H1 (cell line): ENCODE measurements at regions not wholly inside any gene's neighbourhood (a gene's known extent, or its start where the extent isn't known, plus 50 kb on each side); places are given as distances from the start of the nearest gene placed in this dataset.

ENCODE experiments used
- CTCF ChIA-PET: fragments of 300-600 bp; sonication (Branson Sonifier 250); formaldehyde crosslinking; loops from one replicate; lab custom pipeline; 2021; ENCODE audit not compliant: partially characterized antibody; lab: Charles Lee
- POLR2A ChIA-PET: fragments of 300-600 bp; sonication (Branson Sonifier 250); formaldehyde crosslinking; loops from one replicate; lab custom pipeline; 2021; ENCODE audit warnings: inconsistent platforms; ENCODE audit not compliant: partially characterized antibody; lab: Charles Lee
- DNase-seq, 2 experiments: peaks; one replicate each; pipeline versions ENCODE4 v3.0.0 to v3.0.0-alpha.2; 2010 to 2022; ENCODE audit warnings: low spot score in 2 of 2, low read depth in 1 of 2, mixed read lengths in 1 of 2
- FAIRE-seq: peaks from 2 replicates; lab custom pipeline; 2011; peaks lifted over from hg19 to GRCh38; lab: Jason Lieb, UNC
- H2AFZ ChIP-seq: 2 replicates; pipeline ENCODE4 v1.8.1; 2012; ENCODE audit warnings: low read length, inconsistent platforms
- H2AK5ac ChIP-seq: 2 replicates; pipeline ENCODE4 v1.6.1; 2013; ENCODE audit warnings: low read depth, low read length
- H2BK120ac ChIP-seq: replicated peaks from 2 replicates; pipeline ENCODE3; 2013; ENCODE audit warnings: low read depth, low read length, inconsistent platforms
- H2BK12ac ChIP-seq: 2 replicates; pipeline ENCODE4 v1.6.1; 2013; ENCODE audit warnings: low read depth, low read length
- H2BK15ac ChIP-seq: 2 replicates; pipeline ENCODE4 v1.6.1; 2013; ENCODE audit warnings: low read length
- H2BK20ac ChIP-seq: 2 replicates; pipeline ENCODE4 v1.6.1; 2013; ENCODE audit warnings: low read length
- H2BK5ac ChIP-seq: 2 replicates; pipeline ENCODE4 v1.6.1; 2013; ENCODE audit warnings: low read depth, low read length
- H3K14ac ChIP-seq: 2 replicates; pipeline ENCODE4 v1.6.1; 2013; ENCODE audit warnings: inconsistent platforms; ENCODE audit not compliant: insufficient read length
- H3K18ac ChIP-seq: 2 replicates; pipeline ENCODE4 v1.6.1; 2013; ENCODE audit warnings: low read length; ENCODE audit errors: extremely low read depth
- H3K23ac ChIP-seq: 2 replicates; pipeline ENCODE4 v1.6.1; 2013; ENCODE audit warnings: inconsistent platforms; ENCODE audit not compliant: insufficient read length
- H3K23me2 ChIP-seq: 2 replicates; pipeline ENCODE4 v1.6.1; 2013; ENCODE audit warnings: low read depth, low read length
- H3K27ac ChIP-seq: 2 replicates; pipeline ENCODE4 v1.6.1; 2011; ENCODE audit warnings: low read depth, low read length, inconsistent platforms
- H3K27me3 ChIP-seq, 4 experiments: replicated peaks in 1 of 4; 1 replicate in 1 of 4; 2 replicates in 3 of 4; pipeline versions ENCODE4 v1.6.1 to v1.8.1; 2011 to 2013; ENCODE audit warnings: low read length in 3 of 4, mild to moderate bottlenecking in 3 of 4, inconsistent platforms in 2 of 4, mixed read lengths in 2 of 4, moderate library complexity in 1 of 4; ENCODE audit not compliant: control insufficient read depth in 3 of 4, insufficient read depth in 3 of 4; ENCODE audit errors: extremely low read depth in 1 of 4
- H3K36me3 ChIP-seq, 4 experiments: 2 replicates each; pipeline versions ENCODE4 v1.6.1 to v1.8.1; 2011 to 2013; ENCODE audit warnings: mild to moderate bottlenecking in 4 of 4, low read length in 3 of 4, moderate library complexity in 2 of 4, control low read depth in 1 of 4, inconsistent platforms in 1 of 4; ENCODE audit not compliant: insufficient read depth in 4 of 4, control insufficient read depth in 2 of 4
- H3K4ac ChIP-seq: replicated peaks from 2 replicates; pipeline ENCODE3; 2013; ENCODE audit warnings: low read length, low read depth, mixed read lengths, inconsistent platforms; ENCODE audit not compliant: insufficient read length
- H3K4me1 ChIP-seq, 4 experiments: replicated peaks in 1 of 4; 1 replicate in 1 of 4; 2 replicates in 3 of 4; pipeline versions ENCODE4 v1.6.1 to v1.8.1; 2011 to 2013; ENCODE audit warnings: low read length in 3 of 4, inconsistent platforms in 2 of 4, mixed read lengths in 1 of 4; ENCODE audit not compliant: insufficient read depth in 4 of 4, control insufficient read depth in 3 of 4
- H3K4me2 ChIP-seq, 2 experiments: 2 replicates each; pipeline versions ENCODE4 v1.6.1 to v1.8.1; 2011 to 2013; ENCODE audit warnings: low read depth in 2 of 2, low read length in 2 of 2, control low read depth in 1 of 2, inconsistent platforms in 1 of 2, mild to moderate bottlenecking in 1 of 2; ENCODE audit not compliant: insufficient read depth in 1 of 2
- H3K4me3 ChIP-seq, 4 experiments: fragments of 200-600, 300-600 bp in 1 of 4; sonication (generic), shearing (Covaris generic), sonication (Bioruptor Twin) in 1 of 4; 2 replicates each; pipeline versions ENCODE4 v1.5.1 to v1.8.1; 2011 to 2016; ENCODE audit warnings: low read length in 4 of 4, low read depth in 3 of 4, control low read depth in 2 of 4, inconsistent platforms in 2 of 4, mild to moderate bottlenecking in 2 of 4, mixed read lengths in 1 of 4, moderate library complexity in 1 of 4; ENCODE audit not compliant: insufficient read depth in 2 of 4; ENCODE audit errors: extremely low read depth in 1 of 4
- H3K56ac ChIP-seq: replicated peaks from 2 replicates; pipeline ENCODE3; 2013; ENCODE audit warnings: low read depth, mild to moderate bottlenecking, mixed read lengths, low read length, inconsistent platforms; ENCODE audit not compliant: insufficient read length
- H3K79me1 ChIP-seq: 2 replicates; pipeline ENCODE4 v1.6.1; 2013; ENCODE audit warnings: low read depth, low read length, control low read depth
- H3K79me2 ChIP-seq, 2 experiments: 2 replicates each; pipeline versions ENCODE4 v1.6.1 to v1.8.1; 2012 to 2013; ENCODE audit warnings: low read length in 2 of 2, mild to moderate bottlenecking in 2 of 2, inconsistent platforms in 1 of 2; ENCODE audit not compliant: insufficient read depth in 2 of 2, control insufficient read depth in 1 of 2
- H3K9ac ChIP-seq, 4 experiments: replicated peaks in 1 of 4; 1 replicate in 1 of 4; 2 replicates in 3 of 4; pipeline versions ENCODE4 v1.6.1 to v1.8.1; 2011 to 2013; ENCODE audit warnings: low read depth in 3 of 4, low read length in 3 of 4, control low read depth in 2 of 4, mild to moderate bottlenecking in 2 of 4, moderate library complexity in 2 of 4, inconsistent platforms in 1 of 4; ENCODE audit errors: extremely low read depth in 1 of 4
- H3K9me3 ChIP-seq, 2 experiments: 2 replicates each; pipeline versions ENCODE4 v1.6.1 to v1.8.1; 2012 to 2013; ENCODE audit warnings: mild to moderate bottlenecking in 2 of 2, moderate library complexity in 2 of 2, control low read depth in 1 of 2, inconsistent platforms in 1 of 2, low read depth in 1 of 2, low read length in 1 of 2, mixed read lengths in 1 of 2; ENCODE audit not compliant: insufficient read depth in 2 of 2
- H4K20me1 ChIP-seq, 2 experiments: replicated peaks in 1 of 2; 2 replicates each; pipeline versions ENCODE3 to v1.8.1; 2011 to 2013; ENCODE audit warnings: inconsistent platforms in 2 of 2, low read length in 2 of 2, mild to moderate bottlenecking in 1 of 2; ENCODE audit not compliant: insufficient read depth in 2 of 2, control insufficient read depth in 1 of 2
- H4K5ac ChIP-seq: 2 replicates; pipeline ENCODE4 v1.6.1; 2013; ENCODE audit warnings: low read length, low read depth, mixed read lengths, inconsistent platforms; ENCODE audit not compliant: insufficient read length
- H4K8ac ChIP-seq: 2 replicates; pipeline ENCODE4 v1.8.0; 2013; ENCODE audit warnings: mild to moderate bottlenecking, moderate library complexity, low read length, inconsistent platforms; ENCODE audit not compliant: insufficient read depth; ENCODE audit errors: extremely low read depth
- H4K91ac ChIP-seq: replicated peaks from 2 replicates; pipeline ENCODE3; 2013; ENCODE audit warnings: low read length, mixed read lengths, inconsistent platforms; ENCODE audit not compliant: insufficient read length
- BRCA1 ChIP-seq: IDR thresholded peaks from 2 replicates; pipeline ENCODE4 v1.6.1; 2012; ENCODE audit warnings: low read depth, low read length, improper control_type of control experiment
- CBX5 ChIP-seq: fragments of 300-800, 300-1000 bp; sonication (generic); IDR thresholded peaks from 2 replicates; pipeline ENCODE4 v1.7.1; 2016; ENCODE audit warnings: antibody characterized with exemption, low read length, low read depth
- E2F6 ChIP-seq: IDR thresholded peaks from 2 replicates; pipeline ENCODE4 v1.6.1; 2012; ENCODE audit warnings: inconsistent platforms
- EZH2 ChIP-seq: fragments of 200-600 bp; sonication (generic); IDR thresholded peaks from 2 replicates; pipeline ENCODE4 v1.7.1; 2012; ENCODE audit warnings: low read depth, mild to moderate bottlenecking, moderate library complexity, low read length, inconsistent platforms; ENCODE audit not compliant: severe bottlenecking
- FOSL1 ChIP-seq: IDR thresholded peaks from 2 replicates; pipeline ENCODE4 v1.6.1; 2011; ENCODE audit warnings: mild to moderate bottlenecking, low read depth, low read length, moderate library complexity; ENCODE audit not compliant: insufficient read depth
- GABPA ChIP-seq: IDR thresholded peaks from 2 replicates; pipeline ENCODE4 v1.6.1; 2011; ENCODE audit warnings: mild to moderate bottlenecking, low read length, moderate library complexity, borderline replicate concordance; ENCODE audit not compliant: insufficient read depth
- KDM5A ChIP-seq: fragments of 200-600 bp; IDR thresholded peaks from 2 replicates; pipeline ENCODE4 v1.7.1; 2012; ENCODE audit warnings: mild to moderate bottlenecking, low read length, inconsistent platforms, mixed read lengths
- MAX ChIP-seq: IDR thresholded peaks from 2 replicates; pipeline ENCODE4 v1.6.1; 2012; ENCODE audit warnings: inconsistent platforms
- RAD21 ChIP-seq, 2 experiments: IDR thresholded peaks in 1 of 2; conservative IDR thresholded peaks in 1 of 2; 2 replicates each; pipeline ENCODE4 v1.6.1; 2011; ENCODE audit warnings: low read depth in 2 of 2, low read length in 2 of 2, improper control_type of control experiment in 1 of 2, inconsistent platforms in 1 of 2, mild to moderate bottlenecking in 1 of 2, moderate library complexity in 1 of 2
- SP2 ChIP-seq: IDR thresholded peaks from 2 replicates; pipeline ENCODE4 v1.6.1; 2012; ENCODE audit warnings: mild to moderate bottlenecking, low read length, inconsistent platforms
- SRF ChIP-seq: IDR thresholded peaks from 2 replicates; pipeline ENCODE4 v1.6.1; 2011; ENCODE audit warnings: mild to moderate bottlenecking, low read depth, low read length, moderate library complexity
- TAF7 ChIP-seq: optimal IDR thresholded peaks from 2 replicates; pipeline ENCODE3; 2011; ENCODE audit warnings: low read depth, mild to moderate bottlenecking, inconsistent platforms, low read length, moderate library complexity, borderline replicate concordance
- WGBS, 2 experiments: shearing (Covaris generic) in 1 of 2; methylation state at CpG; one replicate each; pipeline versions ENCODE4 v1.1.6 to v1.1.7; 2013 to 2015; ENCODE audit warnings: low lambda C conversion rate in 2 of 2, mixed read lengths in 2 of 2, inconsistent platforms in 1 of 2, low coverage in 1 of 2, missing lambda C conversion rate in 1 of 2; ENCODE audit not compliant: insufficient replicate concordance in 2 of 2, insufficient coverage in 1 of 2, insufficient read length in 1 of 2; ENCODE audit errors: extremely low coverage in 1 of 2, missing lambda C conversion rate in 1 of 2; 5-methylcytosine and 5-hydroxymethylcytosine counted together

GRCh38 chr21:28256420-28256831, 736.3 kb downstream of the LTN1 start:
- Histone ChIP-seq H3K9ac (no peak overlapping the region), H2AK5ac (no peak overlapping the region), H3K23me2 (no peaks in the 10 kb centered on the region), H2BK15ac (no peak overlapping the region), H4K91ac (no peak overlapping the region), H2AFZ (no peak overlapping the region), H3K79me2 (no peaks in the 10 kb centered on the region), H3K18ac (no peak overlapping the region), H4K5ac (no peak overlapping the region), H2BK12ac (no peak overlapping the region), H3K4me3 (no peak overlapping the region), H4K20me1 (no peaks in the 10 kb centered on the region), H3K79me1 (no peaks in the 10 kb centered on the region), H2BK120ac (no peak overlapping the region), H3K4me1 (no peaks in the 10 kb centered on the region), H2BK5ac (no peak overlapping the region), H3K36me3 (no peaks in the 10 kb centered on the region), H2BK20ac (no peak overlapping the region), H3K27me3 (no peaks in the 10 kb centered on the region), H3K27ac (no peak overlapping the region), H3K4ac (no peak overlapping the region), H3K9me3 (no peaks in the 10 kb centered on the region), H3K23ac (no peak overlapping the region), H4K8ac (no peak overlapping the region), H3K4me2 (no peak overlapping the region), H3K56ac (no peak overlapping the region), H3K14ac (no peak overlapping the region)
- no peak for FAIRE-seq
- 91% methylated on average over 1 of the region's 1 CpG; no CpG with 5 or more reads in 1 of the 2 experiments for WGBS, 2 experiments
- ChIA-PET CTCF (interaction anchor here (0.5 kb wide), 1 partner anchor 121 kb away, joined by 3 read pairs; no protein-coding TSS in a partner anchor), POLR2A (no interaction called here)
- no peak for DNase-seq
- TF ChIP-seq RAD21 (IDR thresholded peaks at IDR 0.05 in 1 of 2, conservative IDR thresholded peaks at IDR 0.05 in 1 of 2; ENCODE audit: low read depth in 2 of 2, low read length in 2 of 2) (no peak), BRCA1 (no peak), CBX5 (no peak), GABPA (no peak), SRF (no peak), TAF7 (no peak), EZH2 (no peak), FOSL1 (no peak), E2F6 (no peak), KDM5A (no peak), MAX (no peak), SP2 (no peak)
